HG03280 (cell line): ENCODE measurements at regions not wholly inside any gene's neighbourhood (a gene's known extent, or its start where the extent isn't known, plus 50 kb on each side); places are given as distances from the start of the nearest gene placed in this dataset.

ENCODE experiments used
- ATAC-seq: cut with Tn5 transposase; IDR thresholded peaks from one replicate; pipeline ENCODE4 v1.9.1; 2021; ENCODE audit warnings: mild to moderate bottlenecking, moderate library complexity; ENCODE audit not compliant: unreplicated experiment

- ATAC-seq, result no peak
Measured at GRCh38 chr11:62030071-62030684, 62.7 kb upstream of the FTH1 start.

GRCh38 chr11:62026739-62027370 lies 59.4 kb upstream of the FTH1 start:
- ATAC-seq, result no peak

DNA sequence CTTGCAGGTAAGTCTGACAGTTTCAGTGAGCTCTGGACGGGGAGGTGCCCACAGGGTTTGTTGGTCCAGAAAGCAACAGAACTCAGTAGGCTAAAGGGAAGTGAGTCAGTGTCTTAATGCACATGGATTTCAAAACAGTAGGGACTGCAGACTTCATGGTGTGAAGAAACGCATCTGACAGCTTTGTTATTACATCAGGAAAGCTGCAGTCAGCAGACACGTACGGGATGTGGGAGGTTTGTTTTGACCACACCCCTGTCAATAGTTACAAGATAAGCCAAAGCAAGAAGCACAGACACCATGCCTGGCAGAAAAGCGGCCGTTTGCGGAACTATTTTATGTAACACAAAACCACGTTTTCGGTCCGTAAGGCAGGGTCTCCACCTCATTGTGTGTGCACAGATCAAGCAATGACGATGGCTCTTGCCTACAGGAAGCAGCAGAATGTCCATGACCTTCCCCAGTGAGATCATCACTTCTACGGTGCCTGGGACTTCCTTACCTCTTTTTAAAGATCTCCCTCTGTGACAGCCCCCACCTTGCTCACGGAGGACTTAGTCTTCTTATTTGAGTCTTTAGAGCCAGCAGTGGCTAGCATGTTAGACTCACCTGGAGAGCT lies 58.2 kb upstream of the FTH1 start:
- peak; percentile 68 for ATAC-seq

DNA sequence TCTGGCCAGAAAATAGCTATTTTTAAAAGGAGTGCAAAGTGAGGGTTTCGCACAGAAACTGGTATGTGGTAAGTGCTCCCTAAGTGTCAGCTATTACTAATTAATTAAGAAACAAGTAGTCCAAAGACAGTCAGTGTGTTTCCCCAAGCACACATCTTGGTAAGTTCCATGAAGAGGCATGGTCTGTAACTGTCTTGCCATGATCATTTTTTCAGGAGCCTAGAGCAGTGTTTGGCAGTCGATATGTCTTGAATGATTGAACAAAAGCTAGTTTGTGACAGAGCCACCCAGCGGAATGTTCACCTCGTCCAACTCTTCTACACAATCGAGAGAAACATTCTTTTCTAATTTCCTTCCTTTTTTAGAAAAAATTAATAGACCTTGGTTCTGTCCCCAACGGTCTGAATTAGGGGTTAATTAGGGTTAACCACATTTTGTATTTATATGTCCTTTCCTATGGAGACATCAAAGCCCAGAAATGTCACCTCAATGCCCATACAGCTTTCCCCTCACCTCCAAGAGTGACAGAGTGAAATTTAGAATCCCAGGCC lies 57.6 kb upstream of the FTH1 start:
- no peak for ATAC-seq

DNA sequence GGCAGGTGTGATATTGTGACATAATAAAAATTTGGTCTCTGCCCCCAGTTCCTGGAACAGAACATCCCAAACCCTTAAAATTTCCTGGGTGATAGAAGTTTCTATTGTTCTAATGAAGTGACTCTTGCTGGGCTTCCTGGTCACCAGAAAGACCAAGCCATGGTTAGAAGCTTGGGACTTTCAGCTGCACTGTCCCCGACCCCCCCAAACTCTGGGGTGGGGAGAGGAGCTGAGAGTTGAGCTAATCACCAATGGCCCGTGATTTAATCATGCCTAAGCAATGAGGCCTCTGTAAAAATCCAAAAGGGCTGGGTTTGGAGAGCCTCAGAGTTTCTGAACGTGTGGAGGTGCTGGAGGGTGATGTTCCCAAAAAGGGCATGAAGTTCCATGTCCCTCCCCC lies 54.8 kb upstream of the FTH1 start:
- no peak for ATAC-seq

GRCh38 chr11:62020661-62021060 lies 53.2 kb upstream of the FTH1 start:
- ATAC-seq, result no peak

DNA sequence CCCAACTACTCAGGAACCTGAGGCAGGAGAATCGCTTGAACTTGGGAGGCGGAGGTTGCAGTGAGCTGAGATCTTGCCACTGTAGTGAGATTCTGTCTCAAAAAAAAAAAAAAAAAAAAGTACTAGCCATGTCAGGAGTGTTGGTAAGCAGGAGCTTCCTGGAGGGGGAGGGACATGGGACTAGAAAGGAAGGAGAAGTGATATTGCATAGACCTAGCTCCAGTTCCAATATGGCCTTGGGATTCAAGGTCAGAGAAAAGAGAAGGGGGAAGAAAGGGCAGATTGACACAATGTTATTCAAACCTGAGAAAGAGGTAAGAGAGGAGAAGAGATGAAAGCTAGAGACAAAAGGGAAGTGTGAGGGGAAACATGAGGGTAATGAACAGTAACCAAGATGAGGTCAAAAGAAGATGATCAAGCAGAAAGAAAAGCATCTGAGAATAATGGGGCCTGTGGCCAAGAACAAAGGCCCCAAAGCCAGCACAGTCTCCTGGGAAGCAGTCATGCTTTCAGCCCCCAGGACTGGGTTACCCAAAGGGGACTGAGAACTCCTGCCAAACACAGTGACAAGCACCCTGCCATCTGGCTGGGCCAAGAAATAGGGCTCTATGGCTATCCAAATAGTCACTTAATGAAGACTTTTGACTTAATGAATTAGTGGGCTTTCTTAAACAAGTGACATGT lies 51.7 kb upstream of the FTH1 start:
- ATAC-seq, result no peak

- ATAC-seq, result no peak
Measured at GRCh38 chr11:62017878-62018655, 50.6 kb upstream of the FTH1 start.
